A673 (cell line): ENCODE measurements at regions not wholly inside any gene's neighbourhood (a gene's known extent, or its start where the extent isn't known, plus 50 kb on each side); places are given as distances from the start of the nearest gene placed in this dataset.

Source experiments
- BruUV-seq: library from RNA; stranded (reverse); fragments of 400-500 nt; replicated peaks from 2 replicates; lab custom pipeline; 2021; lab: Mats Ljungman, UMichigan
- CTCF ChIA-PET: fragments of 300-600 bp; sonication (Branson Sonifier 250); formaldehyde crosslinking; loops from one replicate; lab custom pipeline; 2022; ENCODE audit warnings: antibody characterized with exemption; lab: Charles Lee
- POLR2A ChIA-PET: fragments of 300-600 bp; sonication (Branson Sonifier 250); formaldehyde crosslinking; loops from one replicate; lab custom pipeline; 2022; ENCODE audit warnings: antibody characterized with exemption; ENCODE audit not compliant: low non-redundant PET; lab: Charles Lee
- DNase-seq: peaks from one replicate; pipeline ENCODE4 v3.0.0-alpha.2; 2015; ENCODE audit warnings: low spot score
- H3K27ac ChIP-seq: fragments of 200-600 bp; sonication (generic); 2 replicates; pipeline ENCODE4 v1.5.1; 2016; ENCODE audit warnings: mixed run types, low read depth, mild to moderate bottlenecking, mixed read lengths, antibody characterized with exemption, low read length; ENCODE audit not compliant: poor library complexity, severe bottlenecking
- H3K27me3 ChIP-seq: fragments of 200-600 bp; sonication (generic); replicated peaks from 2 replicates; pipeline ENCODE4 v1.6.1; 2017; ENCODE audit warnings: mixed run types, low read depth, mild to moderate bottlenecking, mixed read lengths, antibody characterized with exemption, low read length; ENCODE audit not compliant: insufficient read depth, poor library complexity
- H3K36me3 ChIP-seq: fragments of 200-600 bp; sonication (generic); 2 replicates; pipeline ENCODE4 v1.6.1; 2016; ENCODE audit warnings: mixed run types, mild to moderate bottlenecking, mixed read lengths, antibody characterized with exemption, low read length; ENCODE audit not compliant: insufficient read depth, poor library complexity, severe bottlenecking
- H3K4me1 ChIP-seq: fragments of 200-600 bp; sonication (generic); 2 replicates; pipeline ENCODE4 v1.6.1; 2017; ENCODE audit warnings: mixed run types, mild to moderate bottlenecking, mixed read lengths, antibody characterized with exemption, low read length; ENCODE audit not compliant: insufficient read depth, poor library complexity, severe bottlenecking
- H3K4me3 ChIP-seq: fragments of 200-600 bp; sonication (generic); 2 replicates; pipeline ENCODE4 v1.5.1; 2016; ENCODE audit warnings: low read depth, mixed run types, mild to moderate bottlenecking, mixed read lengths, low read length; ENCODE audit not compliant: poor library complexity, severe bottlenecking
- H3K9me3 ChIP-seq: fragments of 200-600 bp; sonication (generic); 2 replicates; pipeline ENCODE4 v1.6.1; 2016; ENCODE audit warnings: mixed run types, low read depth, mild to moderate bottlenecking, mixed read lengths, antibody characterized with exemption, low read length; ENCODE audit not compliant: poor library complexity, severe bottlenecking
- CTCF ChIP-seq: fragments of 300-800, 200-600 bp; sonication (generic); conservative IDR thresholded peaks from 2 replicates; pipeline ENCODE4 v1.5.1; 2017; ENCODE audit warnings: low read depth, mild to moderate bottlenecking, antibody characterized with exemption, low read length, moderate library complexity, mixed read lengths
- EZH2 ChIP-seq: fragments of 200-600 bp; sonication (generic); IDR thresholded peaks from 2 replicates; pipeline ENCODE4 v1.6.1; 2017; ENCODE audit warnings: borderline replicate concordance, low read depth, mild to moderate bottlenecking, mixed read lengths, antibody characterized with exemption, low read length; ENCODE audit not compliant: poor library complexity, severe bottlenecking
- intact Hi-C: fragments of 100-400 bp; cut with micrococcal nuclease; formaldehyde crosslinking; loops from one replicate; pipeline ENCODE4 v1.10.0; 2022; ENCODE audit not compliant: unreplicated experiment

DNA sequence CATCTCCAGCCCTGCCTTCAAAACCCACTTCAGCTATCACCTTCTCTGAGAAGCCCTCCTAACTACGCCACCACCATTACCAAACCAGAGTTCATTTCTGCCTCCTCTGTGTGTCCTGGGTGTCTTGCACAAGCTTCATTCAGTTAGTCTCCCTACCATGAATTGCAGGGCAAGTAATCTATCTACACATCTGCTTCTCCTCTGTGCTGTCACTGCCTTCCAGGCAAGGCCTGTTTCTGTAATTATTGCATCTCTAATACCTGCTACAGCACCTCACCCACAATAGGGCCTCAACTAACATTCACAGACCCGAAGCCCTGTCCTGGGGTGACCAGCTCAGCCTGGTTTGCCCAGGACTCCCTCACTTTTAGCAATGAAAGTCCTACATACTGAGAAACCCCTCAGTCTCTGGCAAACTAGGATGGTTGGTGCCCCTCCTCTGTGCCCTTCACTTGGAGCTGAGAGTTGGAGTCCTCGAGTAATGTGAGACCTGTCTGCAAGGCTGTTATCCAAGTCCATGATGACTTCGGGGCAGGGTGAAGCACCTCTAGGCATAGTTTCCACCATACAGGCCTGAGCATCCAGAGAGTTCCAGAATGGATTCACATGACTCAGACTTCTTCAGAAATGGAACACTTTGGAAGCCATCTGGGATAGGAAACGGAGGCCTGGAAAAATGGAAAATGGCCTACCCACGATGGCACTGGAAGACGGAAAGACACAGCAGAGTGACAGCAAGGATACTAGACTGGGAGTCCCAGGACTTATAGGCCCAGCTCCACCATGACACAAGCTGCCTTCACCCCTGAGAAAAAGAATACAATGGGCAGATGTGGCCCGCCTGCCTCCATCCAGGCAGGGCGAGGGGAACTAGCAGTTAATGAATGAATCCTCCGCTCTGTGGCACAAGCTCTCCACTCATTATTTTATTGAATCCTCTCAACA lies 269.3 kb downstream of the BUD13 start:
- POLR2A ChIA-PET, result no interaction called here
- Histone ChIP-seq H3K27me3 (peaks cover 78% of the 10 kb centered on the region), H3K9me3 (no peaks in the 10 kb centered on the region), H3K36me3 (no peaks in the 10 kb centered on the region), H3K4me1 (no peaks in the 10 kb centered on the region), H3K27ac (no peak overlapping the region), H3K4me3 (no peak overlapping the region)
- TF ChIP-seq EZH2 (no peak), CTCF (no peak)
- intact Hi-C loops, result no loop called here
- no peak for DNase-seq
- CTCF ChIA-PET, result no interaction called here
- BruUV-seq, result no TSS peak

GRCh38 chr11:116502641-116503061 lies 270.1 kb downstream of the BUD13 start:
- ChIA-PET POLR2A (no interaction called here), CTCF (no interaction called here)
- H3K27me3 ChIP-seq, result peaks cover 78% of the 10 kb centered on the region
- H3K9me3 ChIP-seq, result no peaks in the 10 kb centered on the region
- H3K27ac ChIP-seq, result no peak overlapping the region
- no peak overlapping the region for H3K4me3 ChIP-seq
- no TSS peak for BruUV-seq
- TF ChIP-seq CTCF (no peak), EZH2 (no peak)
- no peaks in the 10 kb centered on the region for H3K36me3 ChIP-seq
- no peak for DNase-seq
- H3K4me1 ChIP-seq, result no peaks in the 10 kb centered on the region
- intact Hi-C loops, result no loop called here

DNA sequence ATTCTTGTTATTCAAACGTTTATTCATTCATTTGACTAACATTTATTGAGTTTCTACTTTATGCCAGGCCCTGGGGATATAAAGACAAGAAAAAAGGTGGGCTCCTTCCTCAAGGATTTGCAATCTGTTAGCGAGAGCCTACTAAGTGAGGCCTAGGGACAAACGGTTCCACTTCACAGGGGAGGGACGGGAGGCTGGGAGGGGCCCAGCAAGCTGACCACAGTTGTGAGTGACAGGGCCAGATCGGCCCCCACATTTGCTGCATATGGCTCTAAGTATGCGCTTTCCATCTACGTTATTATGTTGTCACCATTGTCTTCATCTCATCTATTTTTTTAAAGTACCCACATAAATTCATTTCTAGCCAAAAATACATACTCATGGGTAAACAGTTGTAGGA lies 271.1 kb downstream of the BUD13 start:
- ChIA-PET POLR2A (no interaction called here), CTCF (no interaction called here)
- no peaks in the 10 kb centered on the region for H3K36me3 ChIP-seq
- peaks cover 74% of the 10 kb centered on the region for H3K27me3 ChIP-seq
- no peak overlapping the region for H3K4me3 ChIP-seq
- intact Hi-C loops, result no loop called here
- no peak for DNase-seq
- no peak overlapping the region for H3K27ac ChIP-seq
- TF ChIP-seq EZH2 (no peak), CTCF (no peak)
- no peaks in the 10 kb centered on the region for H3K9me3 ChIP-seq
- BruUV-seq, result no TSS peak
- H3K4me1 ChIP-seq, result no peaks in the 10 kb centered on the region
